Sciatic nerve (tissue), 2 donors: ENCODE measurements at regions not wholly inside any gene's neighbourhood (a gene's known extent, or its start where the extent isn't known, plus 50 kb on each side); places are given as distances from the start of the nearest gene placed in this dataset.

Experiments
- ATAC-seq: fragments of 200-7000 bp; cut with Tn5 transposase; one replicate; pipeline ENCODE4 v1.9.1; 2020; ENCODE audit warnings: mild to moderate bottlenecking, moderate library complexity
- DNase-seq: peaks from one replicate; pipeline ENCODE4 v3.0.0-alpha.2; 2020; ENCODE audit warnings: low spot score
- intact Hi-C: fragments of 100-400 bp; cut with DNase I; formaldehyde crosslinking; loops from one replicate; pipeline ENCODE4 v1.14.2; 2022
- donor health status: DM: no; HTN: no; CAD: no.
- donor health status: DM: no; HTN: no; CAD: no.

DNA sequence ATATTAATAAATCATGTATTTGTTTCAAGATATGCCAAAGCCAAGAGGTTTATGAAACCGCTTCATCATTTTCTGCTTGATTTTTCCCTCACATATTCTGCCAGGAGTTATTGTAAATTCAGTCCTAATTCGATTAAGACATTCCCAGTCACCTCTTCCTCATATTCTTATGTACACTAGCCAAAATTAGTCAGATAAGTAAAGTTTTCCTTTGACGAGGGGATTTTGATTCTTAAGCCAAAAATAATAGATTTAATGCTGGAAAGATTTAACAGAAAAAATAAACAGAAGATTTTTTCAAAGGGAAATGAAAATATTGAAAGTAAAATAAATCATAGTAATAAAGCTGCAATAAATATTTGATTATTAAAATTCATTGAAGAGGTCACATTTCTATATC lies 51.0 kb upstream of the VEGFC start:
- DNase-seq (no peak), ATAC-seq (no peak)
- intact Hi-C loops = no loop called here

DNA sequence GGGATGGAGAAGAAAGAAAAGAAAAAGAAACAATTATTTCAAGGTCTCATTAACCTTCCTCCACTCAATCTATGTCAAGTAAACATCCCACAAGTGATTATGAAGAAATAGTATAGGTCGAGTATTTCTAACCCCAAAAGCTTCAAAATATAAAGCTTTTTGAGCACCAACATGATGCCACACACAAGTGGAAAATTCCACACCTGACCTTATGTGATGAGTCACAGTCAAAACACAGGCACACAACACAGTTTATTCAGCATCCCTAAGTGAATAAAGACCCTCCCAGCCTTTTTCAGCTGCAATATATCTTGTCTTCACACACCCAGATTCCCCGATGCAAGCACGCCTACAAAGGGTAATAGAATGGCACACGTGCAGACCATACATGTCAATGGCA lies 51.7 kb upstream of the VEGFC start:
- no peak for ATAC-seq
- intact Hi-C loops = no loop called here
- DNase-seq = no peak

DNA sequence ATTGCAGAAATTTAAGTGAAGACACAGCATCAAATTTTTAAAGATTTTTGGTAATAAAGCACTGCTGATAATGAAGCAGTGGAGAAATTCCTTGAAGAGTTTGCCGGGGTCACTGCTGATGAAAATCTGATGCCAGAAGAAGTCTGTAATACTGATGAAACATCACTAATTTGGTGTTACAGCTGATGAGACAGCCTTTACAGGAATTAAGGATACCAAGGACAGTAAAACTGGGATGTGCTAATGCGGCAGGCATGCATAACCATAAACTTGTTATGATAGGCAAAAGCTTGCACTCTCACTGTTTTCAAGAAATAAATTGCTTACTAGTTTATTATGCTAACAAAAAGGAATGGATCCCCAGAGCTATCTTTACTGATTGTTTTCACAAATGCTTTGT lies 52.9 kb upstream of the VEGFC start:
- ATAC-seq = no peak

DNA sequence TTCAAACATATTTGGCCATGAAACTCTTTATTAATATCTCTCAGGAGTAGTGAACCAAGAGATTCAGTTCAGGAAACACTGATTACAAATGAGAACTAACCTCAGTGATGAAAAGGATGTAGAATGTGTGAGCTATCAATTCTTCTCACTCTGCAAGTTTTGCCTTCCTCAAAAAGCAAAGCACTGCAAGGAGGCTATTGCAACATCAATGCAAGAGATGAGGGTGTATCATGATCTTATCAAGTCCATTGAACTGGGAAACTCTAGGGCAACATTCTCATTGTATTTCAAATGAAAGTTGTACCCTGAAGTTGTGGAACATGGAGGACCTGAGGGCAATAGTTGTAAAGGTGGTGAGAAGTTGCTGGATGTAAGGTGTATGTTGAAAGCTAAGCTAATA lies 56.4 kb upstream of the VEGFC start:
- intact Hi-C loops = no loop called here
- DNase-seq (no peak), ATAC-seq (no peak)

More for the DNA sequence above, 52.9 kb upstream of the VEGFC start:
- intact Hi-C loops = no loop called here
- DNase-seq = no peak

DNA sequence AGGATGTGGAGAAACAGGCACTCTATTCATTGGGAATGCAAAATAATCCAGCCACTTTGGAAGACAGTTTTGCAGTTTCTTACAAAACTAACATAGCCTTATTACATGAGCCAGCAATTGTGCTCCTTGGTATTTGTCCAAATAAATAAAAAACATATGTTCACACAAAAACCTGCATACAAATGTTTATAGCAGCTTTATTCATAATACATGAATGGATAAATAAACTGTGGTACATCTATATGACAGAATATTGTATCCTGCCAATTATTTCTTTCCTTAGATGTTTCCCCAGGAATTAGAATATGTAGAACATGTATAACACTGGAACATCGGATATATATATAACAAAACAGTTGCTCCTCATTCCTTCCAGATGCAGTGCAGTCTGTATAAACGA lies 57.7 kb upstream of the VEGFC start:
- ATAC-seq (no peak), DNase-seq (no peak)
- intact Hi-C loops = no loop called here

DNA sequence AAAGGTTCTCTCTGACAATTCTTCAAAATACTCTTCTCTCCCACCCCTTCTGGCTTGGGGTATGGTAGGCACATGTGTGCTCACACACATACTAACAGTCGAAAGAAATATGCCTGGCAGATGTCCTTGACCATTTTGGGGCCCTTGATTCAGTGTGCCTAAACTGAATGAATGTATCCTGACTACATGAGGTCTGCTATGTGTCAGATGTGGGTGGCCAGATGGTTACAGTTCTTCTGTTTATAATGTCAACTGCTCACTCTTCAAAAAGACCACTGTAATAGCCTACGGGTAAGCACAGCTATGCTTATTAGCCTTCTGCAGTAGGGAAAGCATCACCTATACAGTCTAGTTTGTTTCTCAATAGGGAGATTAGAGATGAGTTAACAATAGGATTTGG lies 63.7 kb upstream of the VEGFC start:
- ATAC-seq = no peak
- DNase-seq = no peak
- intact Hi-C loops = no loop called here

DNA sequence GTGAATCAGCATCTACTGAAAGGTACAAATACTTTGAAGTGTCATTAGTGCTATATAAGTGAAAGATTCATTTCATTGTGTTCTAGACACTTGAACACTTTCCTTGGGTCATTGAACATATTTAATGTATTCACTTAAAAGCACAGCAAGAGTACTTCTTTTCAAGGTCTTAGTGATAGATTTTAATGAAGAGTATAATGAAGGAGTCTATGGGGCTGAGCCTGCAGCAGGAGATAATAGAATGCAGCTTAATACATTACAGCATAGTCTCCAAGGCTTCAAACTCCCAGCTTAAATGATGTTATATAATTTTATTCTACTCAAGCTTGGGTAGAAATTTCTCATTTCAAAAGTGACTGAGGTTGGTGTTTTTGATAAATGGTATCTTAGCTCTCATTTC lies 66.1 kb upstream of the VEGFC start:
- no peak for DNase-seq
- intact Hi-C loops = no loop called here
- ATAC-seq = no peak

DNA sequence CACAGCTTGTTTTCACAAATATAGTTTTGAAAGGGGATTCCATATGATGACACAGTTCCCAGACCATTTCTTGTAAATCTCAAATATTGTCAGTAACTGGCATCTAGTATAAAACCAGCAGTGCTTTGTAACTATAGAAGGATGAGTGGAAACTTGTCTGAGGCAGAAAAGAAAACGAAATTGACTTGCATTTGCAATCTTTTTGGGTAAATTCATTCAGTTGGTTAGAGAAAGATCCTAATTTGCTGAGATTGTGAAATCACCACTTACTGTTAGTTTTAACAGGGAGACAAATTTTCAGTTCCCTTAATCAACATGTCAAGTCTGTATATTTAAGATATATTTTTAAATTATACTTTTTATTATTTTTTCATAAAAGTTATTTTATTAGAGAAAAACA lies 71.5 kb upstream of the VEGFC start:
- ATAC-seq (no peak), DNase-seq (no peak)
- intact Hi-C loops = no loop called here

DNA sequence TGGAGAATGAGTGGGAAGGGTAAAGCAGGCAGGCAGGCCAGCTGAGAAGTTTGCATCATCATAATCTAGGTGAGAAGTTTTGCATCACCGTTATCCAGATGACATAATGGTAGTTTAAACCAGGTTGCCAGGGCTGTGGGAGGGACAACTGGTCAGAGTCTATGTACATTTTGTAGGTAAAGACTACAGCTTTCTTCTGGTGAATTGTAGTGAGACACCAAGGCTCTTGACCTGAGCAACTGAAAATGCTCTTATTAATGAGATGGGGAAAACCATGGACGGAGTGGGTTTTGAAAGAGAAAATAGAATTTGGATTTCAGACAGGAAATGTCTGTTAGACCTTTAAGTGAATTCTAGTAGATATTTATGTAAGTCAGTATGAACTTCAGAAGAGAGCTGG lies 76.0 kb upstream of the VEGFC start:
- no peak for ATAC-seq

DNA sequence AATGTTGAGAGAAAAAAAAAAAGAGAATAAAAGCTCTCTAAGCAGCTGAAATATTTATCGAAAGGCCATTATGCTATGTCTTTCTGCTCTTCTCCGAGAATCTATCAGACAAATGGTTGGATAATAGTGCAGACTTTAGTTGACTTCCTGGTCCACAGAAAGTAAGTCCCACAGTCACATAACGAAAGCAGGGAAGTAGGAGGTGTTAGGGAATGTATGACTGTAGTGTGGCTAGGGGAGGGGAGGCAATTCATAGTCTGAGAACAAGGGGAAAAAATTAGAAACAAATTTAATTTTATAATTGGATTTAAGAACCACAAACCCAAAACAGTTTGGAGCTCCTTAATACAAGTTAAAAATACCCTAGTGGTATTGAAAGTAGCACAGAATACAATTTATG lies 79.7 kb upstream of the VEGFC start:
- intact Hi-C loops = no loop called here
- no peak for DNase-seq

More for the DNA sequence above, 76.0 kb upstream of the VEGFC start:
- no peak for DNase-seq
- intact Hi-C loops = no loop called here

DNA sequence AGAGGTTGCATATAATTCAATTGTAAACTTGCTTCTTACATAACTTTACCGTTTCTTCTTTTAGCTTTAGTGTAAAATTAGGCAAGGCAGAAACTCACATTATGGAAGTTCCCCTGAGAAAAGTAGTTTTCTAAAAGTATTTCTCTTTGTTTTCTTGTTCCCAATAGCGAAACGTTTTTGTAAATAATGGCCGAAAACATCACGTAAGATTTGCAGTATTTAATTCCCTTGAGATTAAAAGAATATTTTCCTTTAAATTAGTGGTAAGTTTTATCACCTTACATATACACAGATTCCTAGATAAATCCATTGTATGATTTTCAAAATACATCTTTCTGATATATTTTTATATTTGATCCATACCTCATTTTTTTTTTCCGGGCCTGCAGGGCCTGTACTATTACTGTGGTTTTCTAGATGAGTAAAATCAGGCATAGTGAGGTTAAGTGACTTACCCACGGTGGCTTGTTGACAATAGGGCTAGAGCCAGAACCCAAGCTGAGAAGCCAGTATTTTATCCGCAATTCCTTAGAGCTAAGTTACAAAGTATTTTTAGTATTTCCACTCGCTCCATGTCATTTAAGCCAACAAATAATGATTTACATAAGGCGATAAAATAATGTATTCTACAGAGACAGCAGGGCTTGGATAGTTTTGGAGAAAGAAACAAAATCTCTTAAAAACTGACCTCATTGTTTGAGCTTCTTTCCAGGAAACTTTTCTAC lies 82.2 kb upstream of the VEGFC start:
- no peak for DNase-seq
- no peak for ATAC-seq
- intact Hi-C loops = no loop called here

More for the DNA sequence above, 79.7 kb upstream of the VEGFC start:
- ATAC-seq = no peak

DNA sequence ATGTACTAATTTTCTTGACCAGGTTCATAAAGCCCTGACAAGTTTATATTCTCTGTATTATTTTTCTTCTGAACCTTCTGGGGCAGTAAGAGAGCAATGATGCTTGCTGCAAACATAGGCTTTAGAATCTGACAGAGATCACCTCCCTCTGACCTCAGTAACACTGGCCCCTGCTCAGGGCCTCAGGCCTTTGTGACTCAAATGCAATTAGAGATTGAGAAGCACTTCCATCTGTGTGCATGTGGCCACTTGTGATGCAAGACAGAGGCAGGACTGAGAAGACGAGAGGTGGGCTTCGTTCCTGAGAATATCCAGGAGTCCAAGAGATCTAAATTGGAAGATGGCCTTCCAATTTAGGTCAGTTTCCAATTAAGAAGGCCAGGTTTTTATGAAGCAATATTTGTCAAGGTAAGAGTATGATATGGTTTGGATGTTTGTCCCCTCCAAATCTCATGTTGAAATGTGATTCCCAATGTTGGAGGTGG lies 82.8 kb upstream of the VEGFC start:
- no peak for DNase-seq
- no peak for ATAC-seq
- intact Hi-C loops = no loop called here

DNA sequence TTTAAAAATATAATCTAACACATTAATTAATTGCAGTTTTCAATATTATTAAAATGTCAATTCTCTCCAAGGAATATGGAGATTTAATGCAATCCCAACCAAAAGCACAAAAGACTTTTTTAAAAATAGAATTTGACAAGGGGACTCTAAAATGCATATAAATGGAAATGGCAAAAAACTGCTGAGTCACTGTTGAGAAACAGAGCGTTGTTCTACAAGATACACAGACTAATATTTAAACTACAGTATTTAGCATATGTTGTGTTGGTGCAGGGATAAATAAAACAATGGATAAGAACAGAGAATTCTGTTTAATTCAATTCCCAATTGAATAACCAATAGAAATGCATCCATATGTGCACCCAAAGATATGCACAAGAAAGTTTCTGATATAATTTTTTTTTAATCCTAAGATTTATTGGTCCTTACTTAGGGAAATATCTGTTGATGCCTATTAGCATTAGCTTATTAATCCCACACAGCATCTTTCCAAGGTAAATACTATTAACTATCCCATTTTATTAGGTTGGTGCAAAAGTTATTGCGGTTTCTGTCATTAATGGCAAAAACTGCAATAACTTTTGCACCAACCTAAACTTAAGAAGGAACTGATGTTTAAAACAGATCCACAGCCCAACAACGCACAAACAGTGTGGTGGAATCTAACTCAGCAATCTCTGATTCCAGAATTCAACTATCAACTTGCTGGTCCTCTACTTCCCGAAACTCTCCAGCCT lies 86.8 kb upstream of the VEGFC start:
- intact Hi-C loops = no loop called here
- DNase-seq (no peak), ATAC-seq (no peak)

DNA sequence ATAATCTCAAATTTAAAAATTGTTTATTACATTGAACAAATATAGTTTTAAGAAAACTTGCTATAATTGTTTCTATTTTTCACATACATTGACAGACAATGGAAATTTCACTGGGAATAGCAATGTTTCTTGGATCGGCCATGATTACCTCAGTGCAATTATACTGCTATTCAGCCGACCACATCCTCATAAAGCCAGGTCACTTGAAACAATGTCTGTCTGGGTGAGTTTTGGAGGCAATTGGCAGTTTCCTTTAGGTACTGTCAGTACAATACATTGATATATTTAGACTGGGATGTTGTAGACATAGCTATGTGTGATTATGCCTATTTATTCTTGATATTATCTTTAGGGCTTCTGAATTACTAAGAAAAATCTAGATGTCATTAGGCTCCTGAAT lies 89.5 kb upstream of the VEGFC start:
- intact Hi-C loops = no loop called here
- DNase-seq (no peak), ATAC-seq (no peak)

DNA sequence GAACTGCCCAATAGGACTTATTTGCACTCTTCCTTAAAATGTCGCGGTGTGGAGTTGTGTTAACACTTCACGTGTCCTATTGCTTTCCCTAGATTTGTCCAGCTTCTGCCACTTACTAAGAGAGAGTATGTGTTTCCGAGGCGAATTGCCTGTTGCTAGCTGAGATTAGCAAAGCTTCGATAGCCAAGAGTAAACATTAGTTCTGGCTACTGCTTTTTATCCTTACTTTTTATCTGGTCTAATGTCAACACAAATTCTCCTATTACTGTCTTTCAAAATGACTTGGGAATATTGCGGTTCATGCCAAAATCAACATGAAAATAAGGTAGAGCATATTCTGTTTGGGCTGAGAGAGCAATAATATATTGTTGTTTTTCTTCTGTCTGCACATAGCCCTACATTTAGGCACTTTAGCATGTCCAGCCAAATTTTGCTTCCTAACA lies 90.4 kb upstream of the VEGFC start:
- no peak for ATAC-seq
- DNase-seq = no peak
- intact Hi-C loops = no loop called here

DNA sequence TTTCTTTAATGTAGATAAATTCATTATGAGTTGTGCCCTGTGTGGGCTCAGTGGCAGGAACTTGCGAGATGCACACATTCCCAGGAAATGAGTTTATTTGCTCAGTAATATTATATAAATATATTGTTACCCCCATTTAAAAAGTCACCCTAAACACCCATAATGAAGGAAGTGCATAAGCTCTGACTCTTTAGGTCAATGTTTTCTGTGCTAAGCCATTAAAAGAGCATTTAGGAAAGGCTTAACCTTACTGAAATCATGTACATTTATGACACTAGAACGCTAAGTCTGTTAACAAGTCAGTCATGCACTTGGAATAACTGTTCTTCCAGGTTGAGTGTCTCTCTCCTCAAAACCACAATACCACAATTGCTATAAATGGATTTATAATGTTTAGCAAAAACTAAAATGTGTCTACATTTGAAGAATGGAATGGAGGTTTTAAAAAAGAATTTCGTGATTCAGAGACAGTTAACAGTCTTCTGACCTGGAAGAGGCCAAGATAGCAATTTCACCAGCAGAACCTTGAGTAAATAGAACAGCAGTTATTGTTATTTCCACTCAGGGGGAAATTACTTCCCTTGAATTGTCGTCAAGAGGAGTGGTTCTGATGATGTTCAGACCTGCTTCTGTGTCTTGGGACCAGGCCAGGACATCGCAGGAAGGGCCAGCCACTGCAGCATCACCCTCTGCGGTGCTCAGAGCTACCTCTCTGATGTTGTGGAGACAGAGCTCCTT lies 91.1 kb upstream of the VEGFC start:
- DNase-seq (no peak), ATAC-seq (no peak)
- intact Hi-C loops = no loop called here

DNA sequence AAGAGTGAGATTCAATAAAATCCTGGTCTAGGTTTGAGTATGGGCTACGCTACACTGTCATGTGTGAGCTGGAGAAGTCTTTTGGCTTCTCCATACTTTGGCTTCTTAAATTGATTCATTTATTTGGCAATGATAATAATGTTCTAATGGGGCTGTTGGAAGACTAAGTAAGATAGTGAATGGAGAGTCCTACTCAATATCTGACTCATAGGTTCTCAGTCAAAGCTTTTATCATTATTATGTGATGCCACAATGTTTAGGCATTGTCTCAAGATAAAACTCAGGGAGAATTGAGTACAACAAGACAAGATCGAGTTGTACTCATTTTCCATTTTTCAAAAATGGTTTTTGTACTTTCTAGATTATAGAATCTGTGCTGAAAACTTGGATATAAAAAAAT lies 92.5 kb upstream of the VEGFC start:
- intact Hi-C loops = no loop called here
- DNase-seq = no peak
- ATAC-seq = no peak

DNA sequence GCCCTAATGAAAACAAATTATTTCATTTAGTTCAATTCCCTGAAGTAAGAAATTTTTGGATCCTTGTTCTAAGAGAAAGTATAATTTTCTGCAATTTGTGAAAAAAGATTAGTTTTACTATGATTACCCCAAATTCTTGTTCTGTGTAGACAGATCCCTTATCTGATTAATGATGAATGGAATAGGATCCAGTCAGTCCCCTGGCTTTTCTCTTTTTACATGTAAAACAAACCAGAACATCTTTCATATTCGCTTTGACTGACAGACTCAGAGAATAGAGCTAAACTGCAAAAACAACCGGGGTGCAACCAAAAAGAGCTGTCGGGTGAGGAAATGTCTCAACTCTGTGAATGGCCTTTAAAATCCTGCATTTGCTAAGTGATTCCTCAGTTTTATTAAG lies 93.4 kb upstream of the VEGFC start:
- intact Hi-C loops = no loop called here
- DNase-seq = no peak

DNA sequence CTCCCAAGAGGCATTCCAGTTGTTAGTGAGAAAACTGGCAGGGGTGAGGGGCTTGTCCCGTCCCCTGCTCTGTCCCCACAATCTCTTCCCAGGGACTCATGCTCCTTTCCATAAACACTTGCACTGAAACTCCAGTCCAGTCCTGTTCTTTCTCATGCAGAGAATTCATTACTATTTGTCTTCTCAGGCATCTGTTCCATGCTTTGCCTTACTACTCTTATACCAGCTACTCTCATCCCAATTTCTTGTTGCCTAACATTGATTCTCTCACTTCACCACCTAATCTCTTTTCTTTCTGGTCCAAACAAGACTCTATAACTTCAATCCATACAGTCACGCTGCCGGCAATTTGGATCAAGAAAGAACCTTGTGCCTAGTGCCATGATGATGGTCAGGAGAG lies 97.1 kb upstream of the VEGFC start:
- DNase-seq (no peak), ATAC-seq (no peak)
- intact Hi-C loops = no loop called here

More for the DNA sequence above, 93.4 kb upstream of the VEGFC start:
- no peak for ATAC-seq

DNA sequence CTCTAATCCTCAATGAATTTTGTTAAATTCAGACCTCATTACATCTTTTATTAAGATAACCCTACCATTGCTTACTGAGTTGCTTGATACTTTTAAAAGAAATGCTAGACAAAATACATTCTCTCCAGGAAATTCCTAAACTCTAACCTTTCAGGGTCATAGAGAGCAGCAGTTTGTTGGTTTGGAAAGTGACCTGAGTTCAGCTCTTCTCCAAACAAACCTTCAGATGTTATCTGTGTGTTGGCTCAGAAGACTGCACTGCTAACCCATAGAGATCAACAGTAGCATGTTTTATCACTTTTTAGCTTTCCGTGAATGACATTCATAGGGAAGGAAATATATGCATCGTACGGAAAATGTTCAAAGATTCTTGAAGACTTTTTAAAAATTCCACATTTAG lies 101.8 kb upstream of the VEGFC start:
- ATAC-seq = no peak
- intact Hi-C loops = no loop called here
- DNase-seq = no peak
